ENCODE measurements at regions not wholly inside any gene's neighbourhood (a gene's known extent, or its start where the extent isn't known, plus 50 kb on each side); places are given as distances from the start of the nearest gene placed in this dataset.
A peak's percentile ranks its signal among the peaks of the same experiment; 100 is the strongest.
"Not testable (repeated sequence)": the region's sequence is repeated elsewhere in the genome, so short reads cannot be mapped to it uniquely, and the experiment has no call there.

GRCh38 chr2:242027676-242028450 lies 158.3 kb downstream of the RTP5 start:
- no peak for DNase-seq (ENCODE audit: low read depth in 2 of 2)

GRCh38 chr2:242029422-242030225 lies 160.1 kb downstream of the RTP5 start:
- DNase-seq (ENCODE audit: low read depth in 2 of 2), result no peak

- DNase-seq (ENCODE audit: low read depth in 2 of 2), result no peak
Measured at GRCh38 chr2:242030226-242030575, 160.7 kb downstream of the RTP5 start.

GRCh38 chr2:242030858-242031257 lies 161.3 kb downstream of the RTP5 start:
- no peak for DNase-seq (ENCODE audit: low read depth in 2 of 2)

GRCh38 chr2:242031481-242032019 lies 162.0 kb downstream of the RTP5 start:
- DNase-seq (ENCODE audit: low read depth in 2 of 2), result peak in 1 of 2 donors; percentile 54

GRCh38 chr2:242032780-242033656 lies 163.5 kb downstream of the RTP5 start:
- no peak for DNase-seq (ENCODE audit: low read depth in 2 of 2)

GRCh38 chr2:242034138-242034537 lies 164.6 kb downstream of the RTP5 start:
- DNase-seq (ENCODE audit: low read depth in 2 of 2), result no peak

GRCh38 chr2:242034996-242035814 lies 165.7 kb downstream of the RTP5 start:
- DNase-seq (ENCODE audit: low read depth in 2 of 2), result no peak

GRCh38 chr2:242035858-242036652 lies 166.5 kb downstream of the RTP5 start:
- no peak for DNase-seq (ENCODE audit: low read depth in 2 of 2)

GRCh38 chr2:242036653-242036950 lies 167.1 kb downstream of the RTP5 start:
- DNase-seq (ENCODE audit: low read depth in 2 of 2), result no peak

GRCh38 chr2:242038166-242038927 lies 168.8 kb downstream of the RTP5 start:
- no peak for DNase-seq (ENCODE audit: low read depth in 2 of 2)

GRCh38 chr2:242038928-242039341 lies 169.4 kb downstream of the RTP5 start:
- no peak for DNase-seq (ENCODE audit: low read depth in 2 of 2)

GRCh38 chr2:242040303-242040655 lies 170.8 kb downstream of the RTP5 start:
- no peak for DNase-seq (ENCODE audit: low read depth in 2 of 2)

GRCh38 chr2:242040681-242041080 lies 171.2 kb downstream of the RTP5 start:
- no peak for DNase-seq (ENCODE audit: low read depth in 2 of 2)

- DNase-seq (ENCODE audit: low read depth in 2 of 2), result no peak
Measured at GRCh38 chr2:242041816-242042215, 172.3 kb downstream of the RTP5 start.

- DNase-seq (ENCODE audit: low read depth in 2 of 2), result no peak
Measured at GRCh38 chr2:242043538-242044312, 174.2 kb downstream of the RTP5 start.

- no peak for DNase-seq (ENCODE audit: low read depth in 2 of 2)
Measured at GRCh38 chr2:242044313-242044590, 174.7 kb downstream of the RTP5 start.

- not testable (repeated sequence) for DNase-seq (ENCODE audit: low read depth in 2 of 2)
Measured at GRCh38 chr2:242045596-242046144, 176.1 kb downstream of the RTP5 start.

Measured in stimulated activated CD4-positive, alpha-beta T cell treated with anti-CD3 and anti-CD28 coated beads, Interleukin-1b, Interleukin-23, amount 100 ng/mL, for 4 hours (primary cell).